Neural crest cell (in vitro differentiated cells): ENCODE measurements at regions not wholly inside any gene's neighbourhood (a gene's known extent, or its start where the extent isn't known, plus 50 kb on each side); places are given as distances from the start of the nearest gene placed in this dataset.

ENCODE experiments used
- DNase-seq: peaks from one replicate; pipeline ENCODE4 v3.0.0; 2021; ENCODE audit warnings: low read depth, mixed read lengths, low spot score
- H3K27ac Mint-ChIP-seq: one replicate; pipeline ENCODE4 v1.8.0; 2021; ENCODE audit warnings: mild to moderate bottlenecking, mixed read lengths; ENCODE audit not compliant: unreplicated experiment
- H3K27me3 Mint-ChIP-seq: 2 replicates; pipeline ENCODE4 v1.8.0; 2021; ENCODE audit warnings: low read depth, mild to moderate bottlenecking, mixed read lengths
- H3K36me3 Mint-ChIP-seq: 2 replicates; pipeline ENCODE4 v1.8.0; 2021; ENCODE audit warnings: low read depth, mild to moderate bottlenecking, mixed read lengths
- H3K4me1 Mint-ChIP-seq: 2 replicates; pipeline ENCODE4 v1.8.0; 2021; ENCODE audit warnings: mixed read lengths
- H3K4me3 Mint-ChIP-seq: one replicate; pipeline ENCODE4 v1.8.0; 2021; ENCODE audit warnings: mild to moderate bottlenecking, mixed read lengths
- H3K9me3 Mint-ChIP-seq: 2 replicates; pipeline ENCODE4 v1.8.0; 2021; ENCODE audit warnings: mixed read lengths
- CTCF ChIP-seq: fragments of 200-600 bp; sonication (generic); conservative IDR thresholded peaks from 2 replicates; pipeline ENCODE4 v1.5.0; 2021; ENCODE audit warnings: antibody characterized with exemption, mild to moderate bottlenecking

DNA sequence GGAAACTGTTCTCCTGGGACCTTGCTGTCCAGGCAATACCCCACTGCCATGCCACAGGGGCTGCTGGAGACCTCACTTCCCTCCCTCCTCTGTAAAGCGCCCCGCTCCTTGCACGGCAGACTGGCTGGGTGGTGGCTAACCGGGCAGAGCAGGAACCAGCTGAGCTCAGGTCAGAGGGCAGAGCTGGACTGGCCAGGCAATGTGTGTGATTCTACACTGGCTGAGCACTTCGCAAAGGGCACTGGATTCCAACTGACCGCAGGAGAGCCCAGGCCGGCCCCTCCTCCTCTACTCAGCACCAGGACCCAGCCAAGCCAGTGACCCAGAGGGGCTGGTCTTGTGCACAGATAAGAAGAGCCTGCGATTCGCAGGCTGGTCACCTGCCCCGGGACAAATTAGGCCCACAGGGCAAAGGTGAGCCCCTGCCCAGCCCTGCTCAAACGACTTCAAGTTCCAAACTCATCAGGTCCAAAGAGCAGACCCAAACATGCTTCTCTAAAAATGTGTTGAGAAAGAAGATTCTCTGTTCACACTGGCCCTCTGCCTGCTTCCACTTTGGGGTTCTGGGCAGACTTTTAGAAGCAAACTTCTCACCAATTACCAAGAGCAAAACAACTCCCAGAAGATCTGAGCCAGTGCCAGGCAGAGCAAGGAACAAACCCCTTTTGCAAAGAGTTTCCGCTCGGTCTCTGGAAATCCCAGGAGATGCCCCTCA lies 54.9 kb upstream of the DIO3 start:
- H3K9me3 Mint-ChIP-seq, result no peaks in the 10 kb centered on the region
- DNase-seq, result no peak
- TF ChIP-seq CTCF, result no peak
- H3K27me3 Mint-ChIP-seq, result peaks cover 5% of the 10 kb centered on the region
- H3K4me1 Mint-ChIP-seq, result peaks cover 3% of the 10 kb centered on the region
- H3K36me3 Mint-ChIP-seq, result no peaks in the 10 kb centered on the region
- H3K27ac Mint-ChIP-seq, result no peak overlapping the region
- no peak overlapping the region for H3K4me3 Mint-ChIP-seq

DNA sequence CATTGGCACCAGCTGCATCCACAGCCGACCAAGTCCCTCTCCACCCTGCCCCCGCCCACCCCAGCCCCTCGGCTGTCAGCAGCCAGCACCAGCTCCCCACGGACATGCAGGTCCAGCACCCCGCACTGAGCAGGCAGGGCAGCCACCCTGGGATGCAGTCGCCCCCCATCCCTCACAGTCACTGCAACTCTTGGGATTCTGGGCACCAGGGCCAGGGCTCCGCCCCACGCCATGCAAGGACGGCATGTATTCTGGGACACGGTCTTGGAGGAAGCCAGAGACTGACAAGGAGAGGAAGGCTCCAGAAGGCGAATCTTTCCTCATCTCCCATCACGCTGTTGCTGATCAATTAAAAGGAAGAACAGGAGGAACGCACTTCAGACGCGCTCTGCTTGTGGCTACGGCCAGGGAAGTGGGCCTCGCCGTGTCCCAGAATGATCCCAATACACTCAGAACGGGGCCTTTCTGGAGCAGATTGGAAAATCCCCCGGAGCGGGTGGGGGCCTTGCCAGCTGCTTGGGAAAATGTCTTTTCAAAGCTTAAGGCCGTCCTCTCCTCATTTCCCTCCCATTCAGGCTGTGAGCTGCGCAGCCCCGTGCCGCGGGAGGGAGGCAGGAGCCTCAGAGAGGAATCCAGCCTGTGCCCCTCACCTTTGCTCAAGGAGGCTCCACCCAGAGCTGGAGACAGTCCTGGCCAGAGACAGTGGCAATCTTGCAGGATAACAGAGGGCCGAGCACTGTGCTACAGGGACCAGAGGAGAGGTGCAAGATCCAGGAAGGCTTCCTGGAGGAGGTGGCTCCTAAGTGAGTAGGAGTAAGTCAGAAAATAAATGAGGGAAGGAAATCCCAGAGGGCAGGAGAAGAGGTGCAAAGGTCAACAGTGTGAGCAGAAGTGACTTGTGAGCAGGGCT lies 54.1 kb upstream of the DIO3 start:
- no peaks in the 10 kb centered on the region for H3K27me3 Mint-ChIP-seq

DNA sequence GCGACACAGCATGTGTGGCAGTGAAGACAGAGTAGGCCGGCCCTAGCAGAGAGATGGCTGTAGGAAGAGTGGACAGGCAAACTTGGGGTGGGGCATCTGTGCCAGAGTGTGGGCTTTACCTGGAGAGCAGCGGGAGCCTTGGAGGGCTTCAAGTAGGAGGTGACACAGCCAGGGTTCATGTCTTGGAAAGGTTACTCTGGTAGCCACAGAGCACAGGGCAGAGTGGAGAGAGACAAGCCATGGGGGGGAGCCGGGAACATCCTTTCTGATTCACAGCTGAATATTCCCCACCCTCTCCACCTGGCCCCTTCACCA lies 53.5 kb upstream of the DIO3 start:
- no peak overlapping the region for H3K4me3 Mint-ChIP-seq
- DNase-seq, result no peak

More for the DNA sequence above, 54.1 kb upstream of the DIO3 start:
- Mint-ChIP-seq H3K36me3 (no peaks in the 10 kb centered on the region), H3K27ac (no peak overlapping the region), H3K4me3 (no peak overlapping the region), H3K4me1 (no peaks in the 10 kb centered on the region), H3K9me3 (no peaks in the 10 kb centered on the region)
- no peak for TF ChIP-seq CTCF
- no peak for DNase-seq

GRCh38 chr14:101508196-101508947 lies 52.9 kb upstream of the DIO3 start:
- Mint-ChIP-seq H3K36me3 (no peaks in the 10 kb centered on the region), H3K27ac (no peak overlapping the region)
- DNase-seq, result no peak

More for the DNA sequence above, 53.5 kb upstream of the DIO3 start:
- no peak overlapping the region for H3K27ac Mint-ChIP-seq
- no peaks in the 10 kb centered on the region for H3K36me3 Mint-ChIP-seq
- H3K9me3 Mint-ChIP-seq, result no peaks in the 10 kb centered on the region
- H3K27me3 Mint-ChIP-seq, result no peaks in the 10 kb centered on the region
- no peak for TF ChIP-seq CTCF
- no peaks in the 10 kb centered on the region for H3K4me1 Mint-ChIP-seq

More at GRCh38 chr14:101508196-101508947, 52.9 kb upstream of the DIO3 start:
- no peak for TF ChIP-seq CTCF
- Mint-ChIP-seq H3K27me3 (no peaks in the 10 kb centered on the region), H3K4me3 (no peak overlapping the region), H3K9me3 (no peaks in the 10 kb centered on the region), H3K4me1 (no peaks in the 10 kb centered on the region)
